B cell (primary cell): ENCODE measurements at regions not wholly inside any gene's neighbourhood (a gene's known extent, or its start where the extent isn't known, plus 50 kb on each side); places are given as distances from the start of the nearest gene placed in this dataset.

ENCODE experiments used
- ATAC-seq: fragments of 200-7000 bp; cut with Tn5 transposase; one replicate; pipeline ENCODE4 v1.10.0; 2021; ENCODE audit warnings: low read depth, mild to moderate bottlenecking, moderate number of reproducible peaks, moderate library complexity
- CTCF ChIA-PET: fragments of 350-600 bp; sonication (Branson Sonifier 250); formaldehyde crosslinking; loops from one replicate; lab custom pipeline; 2021; ENCODE audit warnings: antibody characterized with exemption, inconsistent platforms; lab: Charles Lee
- POLR2A ChIA-PET: fragments of 350-600 bp; sonication (Branson Sonifier 250); formaldehyde crosslinking; loops from one replicate; lab custom pipeline; 2021; ENCODE audit warnings: antibody characterized with exemption; lab: Charles Lee
- DNase-seq: peaks from one replicate; pipeline ENCODE4 v3.0.0; 2013
- H2AFZ ChIP-seq: 2 replicates; pipeline ENCODE4 v1.6.1; 2012; ENCODE audit warnings: mild to moderate bottlenecking, low read depth, low read length; ENCODE audit not compliant: insufficient read depth, poor library complexity, severe bottlenecking
- H3K27ac ChIP-seq, 2 donors: 1 replicate in 1 of 2; 2 replicates in 1 of 2; pipeline ENCODE4 v1.5.1; 2012 to 2013; ENCODE audit warnings: low read length in 2 of 2, mild to moderate bottlenecking in 2 of 2, moderate library complexity in 1 of 2
- H3K27me3 ChIP-seq, 4 experiments: fragments of 200-600 bp in 1 of 4; sonication (generic) in 1 of 4; replicated peaks in 1 of 4; 1 replicate in 2 of 4; 2 replicates in 2 of 4; pipeline versions ENCODE4 v1.6.1 to v1.7.0; 2013 to 2016; ENCODE audit warnings: low read length in 3 of 4, mild to moderate bottlenecking in 2 of 4, mixed read lengths in 1 of 4, moderate library complexity in 1 of 4; ENCODE audit not compliant: insufficient read depth in 4 of 4, control insufficient read depth in 3 of 4; ENCODE audit errors: control extremely low read depth in 1 of 4
- H3K36me3 ChIP-seq, 2 experiments: replicated peaks in 1 of 2; 1 replicate in 1 of 2; 2 replicates in 1 of 2; pipeline versions ENCODE4 v1.6.1 to v1.7.1; 2013; ENCODE audit warnings: low read length in 1 of 2; ENCODE audit not compliant: insufficient read depth in 2 of 2, control insufficient read depth in 1 of 2; ENCODE audit errors: control extremely low read depth in 1 of 2, extremely low read depth in 1 of 2
- H3K4me1 ChIP-seq, 2 donors: fragments of 200-600 bp in 1 of 2; sonication (generic) in 1 of 2; 1 replicate in 1 of 2; 2 replicates in 1 of 2; pipeline versions ENCODE4 v1.5.1 to v1.6.1; 2013 to 2017; ENCODE audit warnings: low read length in 2 of 2; ENCODE audit not compliant: control insufficient read depth in 2 of 2, insufficient read depth in 2 of 2
- H3K4me2 ChIP-seq: replicated peaks from 2 replicates; pipeline ENCODE3; 2012; ENCODE audit warnings: mild to moderate bottlenecking, low read depth, low read length; ENCODE audit not compliant: poor library complexity, severe bottlenecking
- H3K4me3 ChIP-seq, 5 experiments: fragments of 200-600 bp in 1 of 5; sonication (generic) in 1 of 5; 1 replicate in 3 of 5; 2 replicates in 2 of 5; pipeline versions ENCODE4 v1.5.1 to v1.7.0; 2011 to 2016; ENCODE audit warnings: low read length in 4 of 5, mild to moderate bottlenecking in 4 of 5, low read depth in 2 of 5, control low read depth in 1 of 5, moderate library complexity in 1 of 5; ENCODE audit not compliant: insufficient read depth in 1 of 5; ENCODE audit errors: control extremely low read depth in 1 of 5, extremely low read depth in 1 of 5
- H3K79me2 ChIP-seq: fragments of 200-600 bp; sonication (generic); one replicate; pipeline ENCODE4 v1.6.0; 2016; ENCODE audit warnings: low read length; ENCODE audit not compliant: control insufficient read depth, insufficient read depth
- H3K9ac ChIP-seq: fragments of 200-600 bp; sonication (generic); 2 replicates; pipeline ENCODE4 v1.6.1; 2017; ENCODE audit warnings: mild to moderate bottlenecking, low read length, moderate library complexity
- H3K9me3 ChIP-seq, 3 donors: one replicate each; pipeline versions ENCODE4 v1.6.1 to v1.7.1; 2013; ENCODE audit warnings: low read length in 2 of 3; ENCODE audit not compliant: control insufficient read depth in 2 of 3, insufficient read depth in 1 of 3; ENCODE audit errors: control extremely low read depth in 1 of 3
- H4K20me1 ChIP-seq: 2 replicates; pipeline ENCODE4 v1.6.0; 2012; ENCODE audit warnings: mild to moderate bottlenecking, low read length; ENCODE audit not compliant: insufficient read depth, control insufficient read depth, poor library complexity, severe bottlenecking
- H3K27ac Mint-ChIP-seq: one replicate; pipeline ENCODE4 v1.8.0; 2021; ENCODE audit warnings: mixed read lengths
- H3K27me3 Mint-ChIP-seq: one replicate; pipeline ENCODE4 v1.8.0; 2021; ENCODE audit warnings: mixed read lengths
- H3K4me1 Mint-ChIP-seq: one replicate; pipeline ENCODE4 v1.8.0; 2021; ENCODE audit warnings: mixed read lengths
- H3K4me3 Mint-ChIP-seq: one replicate; pipeline ENCODE4 v1.8.0; 2021; ENCODE audit warnings: mixed read lengths
- H3K9me3 Mint-ChIP-seq: one replicate; pipeline ENCODE4 v1.8.0; 2022; ENCODE audit warnings: mixed read lengths; ENCODE audit not compliant: insufficient read depth
- CTCF ChIP-seq: fragments of 200-600 bp; IDR thresholded peaks from one replicate; pipeline ENCODE4 v1.8.0; 2022; ENCODE audit warnings: antibody characterized with exemption, mild to moderate bottlenecking
- EZH2 ChIP-seq: IDR thresholded peaks from 2 replicates; pipeline ENCODE4 v1.6.1; 2012; ENCODE audit warnings: borderline replicate concordance, low read depth, mild to moderate bottlenecking, moderate library complexity, low read length; ENCODE audit not compliant: insufficient read depth, poor library complexity, severe bottlenecking
- WGBS: methylation state at CpG from one replicate; pipeline ENCODE4 v1.1.5; 2013; ENCODE audit warnings: missing lambda C conversion rate; ENCODE audit not compliant: insufficient coverage; 5-methylcytosine and 5-hydroxymethylcytosine counted together
- intact Hi-C: fragments of 100-400 bp; cut with micrococcal nuclease; formaldehyde crosslinking; loops from one replicate; pipeline ENCODE4 v1.10.0; 2022

- Histone ChIP-seq H3K79me2 (no peaks in the 10 kb centered on the region), H3K27me3 (no peaks in the 10 kb centered on the region), H4K20me1 (no peaks in the 10 kb centered on the region), H3K36me3 (no peaks in the 10 kb centered on the region), H3K4me1 (no peaks in the 10 kb centered on the region), H3K4me2 (no peak overlapping the region), H3K9me3 (peaks cover 0 to 4% (median 0%) of the 10 kb centered on the region in 3 donors), H3K4me3 (no peak overlapping the region), H3K9ac (no peak overlapping the region), H2AFZ (no peak overlapping the region), H3K27ac (no peak overlapping the region)
- ChIA-PET CTCF (no interaction called here), POLR2A (no interaction called here)
- H3K9me3 Mint-ChIP-seq: peaks cover 4% of the 10 kb centered on the region
- no peak overlapping the region for H3K27ac Mint-ChIP-seq
- ATAC-seq (no peak), DNase-seq (no peak)
- H3K27me3 Mint-ChIP-seq: no peaks in the 10 kb centered on the region
- no peaks in the 10 kb centered on the region for H3K4me1 Mint-ChIP-seq
- no peak for TF ChIP-seq EZH2
- no peak for TF ChIP-seq CTCF
- no CpG with 5 or more reads among the region's 3 CpGs for WGBS
- intact Hi-C loops: no loop called here
- H3K4me3 Mint-ChIP-seq: no peak overlapping the region
Observed at GRCh38 chr7:94778711-94779459, 123.0 kb upstream of the SGCE start.

- Histone ChIP-seq H3K4me2 (no peak overlapping the region), H4K20me1 (no peaks in the 10 kb centered on the region), H3K36me3 (no peaks in the 10 kb centered on the region), H3K9me3 (peaks cover 0 to 4% (median 0%) of the 10 kb centered on the region in 3 donors), H3K4me1 (no peaks in the 10 kb centered on the region), H3K27me3 (no peaks in the 10 kb centered on the region), H3K79me2 (no peaks in the 10 kb centered on the region), H3K4me3 (no peak overlapping the region), H3K9ac (no peak overlapping the region), H3K27ac (no peak overlapping the region), H2AFZ (no peak overlapping the region)
- Mint-ChIP-seq H3K27ac (no peak overlapping the region), H3K4me3 (no peak overlapping the region), H3K27me3 (no peaks in the 10 kb centered on the region), H3K4me1 (no peaks in the 10 kb centered on the region), H3K9me3 (peaks cover 4% of the 10 kb centered on the region)
- TF ChIP-seq CTCF (no peak), EZH2 (no peak)
- DNase-seq (no peak), ATAC-seq (no peak)
- ChIA-PET CTCF (no interaction called here), POLR2A (no interaction called here)
- intact Hi-C loops: no loop called here
- no CpG with 5 or more reads among the region's 1 CpG for WGBS
Observed at GRCh38 chr7:94779861-94780260, 123.9 kb upstream of the SGCE start.
